NCI-H1417 (cell line): ENCODE measurements at regions not wholly inside any gene's neighbourhood (a gene's known extent, or its start where the extent isn't known, plus 50 kb on each side); places are given as distances from the start of the nearest gene placed in this dataset.
A peak's percentile ranks its signal among the peaks of the same experiment; 100 is the strongest.

Experiments
- DNase-seq, 3 experiments: peaks; one replicate each; lab custom pipeline; 2025; lab: John Stamatoyannopoulos, UW

GRCh38 chr6:148090326-148090725 lies 252.3 kb upstream of the SASH1 start:
- DNase-seq, result no peak

- DNase-seq, result no peak
These were observed 251.2 kb upstream of the SASH1 start for GRCh38 chr6:148091394-148091793.

- DNase-seq, result no peak
These were observed 239.2 kb upstream of the SASH1 start for GRCh38 chr6:148103436-148103835.

- DNase-seq, result no peak
These were observed 238.5 kb upstream of the SASH1 start for GRCh38 chr6:148104131-148104530.

- DNase-seq, result no peak
These were observed 236.9 kb upstream of the SASH1 start for GRCh38 chr6:148105695-148106094.

GRCh38 chr6:148107911-148108310 lies 234.7 kb upstream of the SASH1 start:
- peak in 1 of 3 experiments; percentile 3 for DNase-seq

- DNase-seq, result peak; percentile 15 to 98 (median 76)
These were observed 232.9 kb upstream of the SASH1 start for GRCh38 chr6:148109732-148110131.

- DNase-seq, result no peak
These were observed 231.7 kb upstream of the SASH1 start for GRCh38 chr6:148110925-148111324.

- no peak for DNase-seq
These were observed 229.8 kb upstream of the SASH1 start for GRCh38 chr6:148112851-148113319.

GRCh38 chr6:148116001-148116400 lies 226.6 kb upstream of the SASH1 start:
- no peak for DNase-seq

GRCh38 chr6:148118244-148118643 lies 224.4 kb upstream of the SASH1 start:
- DNase-seq, result peak; percentile 4 to 67 (median 58)

- DNase-seq, result no peak
These were observed 214.5 kb upstream of the SASH1 start for GRCh38 chr6:148128014-148128730.

GRCh38 chr6:148134592-148134991 lies 208.0 kb upstream of the SASH1 start:
- DNase-seq, result no peak

GRCh38 chr6:148136586-148136985 lies 206.1 kb upstream of the SASH1 start:
- no peak for DNase-seq

- DNase-seq, result no peak
These were observed 205.0 kb upstream of the SASH1 start for GRCh38 chr6:148137652-148138051.

- no peak for DNase-seq
These were observed 204.1 kb upstream of the SASH1 start for GRCh38 chr6:148138573-148138972.

- no peak for DNase-seq
These were observed 201.7 kb upstream of the SASH1 start for GRCh38 chr6:148140772-148141557.

- DNase-seq, result no peak
These were observed 199.8 kb upstream of the SASH1 start for GRCh38 chr6:148142821-148143220.

- DNase-seq, result no peak
These were observed 198.9 kb upstream of the SASH1 start for GRCh38 chr6:148143771-148144170.

- DNase-seq, result peak; percentile 19 to 66 (median 63)
These were observed 197.6 kb upstream of the SASH1 start for GRCh38 chr6:148144917-148145521.

- peak in 2 of 3 experiments; percentile 57 to 74 for DNase-seq
These were observed 195.7 kb upstream of the SASH1 start for GRCh38 chr6:148146717-148147462.

GRCh38 chr6:148147463-148147830 lies 195.2 kb upstream of the SASH1 start:
- DNase-seq, result peak in 1 of 3 experiments; percentile 89
